Choroid plexus epithelial cell (primary cell): ENCODE measurements at regions not wholly inside any gene's neighbourhood (a gene's known extent, or its start where the extent isn't known, plus 50 kb on each side); places are given as distances from the start of the nearest gene placed in this dataset.

ENCODE experiments used
- DNase-seq: peaks from one replicate; pipeline ENCODE4 v3.0.0-alpha.2; 2010; ENCODE audit warnings: low read depth
- H3K4me3 ChIP-seq: 2 replicates; pipeline ENCODE4 v1.5.1; 2011; ENCODE audit warnings: low read depth, mild to moderate bottlenecking, control low read depth, low read length, moderate library complexity
- TF ChIP-seq, protein P1 (sequence below): conservative IDR thresholded peaks from 2 replicates; pipeline ENCODE4 v1.5.1; 2011; ENCODE audit warnings: low read depth, mild to moderate bottlenecking, control low read depth, inconsistent platforms, low read length, moderate library complexity

DNA sequence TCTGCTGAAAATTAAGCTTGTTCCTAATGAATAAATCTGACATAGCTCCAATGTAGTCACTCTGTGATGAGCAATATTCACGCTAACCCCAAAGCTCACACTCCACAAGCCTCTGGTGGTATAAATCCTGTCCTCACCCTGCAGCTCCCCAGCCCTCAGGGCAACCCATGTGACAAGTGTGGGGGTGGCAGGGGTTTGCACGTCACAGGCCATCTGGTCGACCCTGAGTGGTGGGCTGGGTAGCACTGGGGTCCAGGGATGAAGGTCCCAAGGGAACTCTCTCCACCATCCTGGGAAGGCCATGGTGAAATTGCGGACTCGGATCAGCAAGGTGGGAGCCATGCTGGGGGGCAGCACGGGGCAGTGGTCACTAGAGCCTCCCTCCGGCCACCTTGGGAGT lies 100.0 kb upstream of the SOX1 start:
- no peak for DNase-seq
- TF ChIP-seq, protein P1, sequence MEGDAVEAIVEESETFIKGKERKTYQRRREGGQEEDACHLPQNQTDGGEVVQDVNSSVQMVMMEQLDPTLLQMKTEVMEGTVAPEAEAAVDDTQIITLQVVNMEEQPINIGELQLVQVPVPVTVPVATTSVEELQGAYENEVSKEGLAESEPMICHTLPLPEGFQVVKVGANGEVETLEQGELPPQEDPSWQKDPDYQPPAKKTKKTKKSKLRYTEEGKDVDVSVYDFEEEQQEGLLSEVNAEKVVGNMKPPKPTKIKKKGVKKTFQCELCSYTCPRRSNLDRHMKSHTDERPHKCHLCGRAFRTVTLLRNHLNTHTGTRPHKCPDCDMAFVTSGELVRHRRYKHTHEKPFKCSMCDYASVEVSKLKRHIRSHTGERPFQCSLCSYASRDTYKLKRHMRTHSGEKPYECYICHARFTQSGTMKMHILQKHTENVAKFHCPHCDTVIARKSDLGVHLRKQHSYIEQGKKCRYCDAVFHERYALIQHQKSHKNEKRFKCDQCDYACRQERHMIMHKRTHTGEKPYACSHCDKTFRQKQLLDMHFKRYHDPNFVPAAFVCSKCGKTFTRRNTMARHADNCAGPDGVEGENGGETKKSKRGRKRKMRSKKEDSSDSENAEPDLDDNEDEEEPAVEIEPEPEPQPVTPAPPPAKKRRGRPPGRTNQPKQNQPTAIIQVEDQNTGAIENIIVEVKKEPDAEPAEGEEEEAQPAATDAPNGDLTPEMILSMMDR, result no peak
- H3K4me3 ChIP-seq, result no peak overlapping the region

DNA sequence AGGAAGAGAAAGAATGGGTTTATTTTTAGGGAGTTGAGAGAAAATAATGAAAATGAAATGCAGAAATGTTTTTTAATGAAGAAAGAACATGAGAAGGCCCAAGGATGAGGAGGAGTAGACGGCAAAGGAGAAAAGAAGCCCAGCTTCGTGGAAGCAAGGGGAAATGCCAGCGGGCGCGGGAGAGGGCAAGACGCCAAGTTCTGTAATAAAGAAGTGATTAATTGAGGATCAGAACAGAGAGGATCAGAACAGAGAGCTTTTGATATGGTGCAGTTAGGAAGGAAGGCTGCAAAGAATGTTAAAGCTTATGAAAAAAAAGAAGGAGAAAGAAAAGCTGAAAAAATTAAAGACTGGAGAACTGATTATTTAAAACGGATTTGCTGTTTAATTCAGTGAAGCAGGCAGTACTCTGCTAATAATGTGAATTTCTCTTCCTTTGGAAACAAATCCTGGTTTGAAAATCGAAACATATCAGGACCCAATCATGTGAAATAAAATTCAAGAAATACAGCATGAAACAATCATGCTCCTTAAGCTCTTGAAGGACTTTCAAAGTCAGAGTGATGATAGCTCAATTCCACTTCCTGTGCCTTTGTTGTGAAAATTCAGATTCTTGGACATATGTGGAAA lies 99.3 kb upstream of the SOX1 start:
- no peak for DNase-seq
- TF ChIP-seq, protein P1, result no peak

DNA sequence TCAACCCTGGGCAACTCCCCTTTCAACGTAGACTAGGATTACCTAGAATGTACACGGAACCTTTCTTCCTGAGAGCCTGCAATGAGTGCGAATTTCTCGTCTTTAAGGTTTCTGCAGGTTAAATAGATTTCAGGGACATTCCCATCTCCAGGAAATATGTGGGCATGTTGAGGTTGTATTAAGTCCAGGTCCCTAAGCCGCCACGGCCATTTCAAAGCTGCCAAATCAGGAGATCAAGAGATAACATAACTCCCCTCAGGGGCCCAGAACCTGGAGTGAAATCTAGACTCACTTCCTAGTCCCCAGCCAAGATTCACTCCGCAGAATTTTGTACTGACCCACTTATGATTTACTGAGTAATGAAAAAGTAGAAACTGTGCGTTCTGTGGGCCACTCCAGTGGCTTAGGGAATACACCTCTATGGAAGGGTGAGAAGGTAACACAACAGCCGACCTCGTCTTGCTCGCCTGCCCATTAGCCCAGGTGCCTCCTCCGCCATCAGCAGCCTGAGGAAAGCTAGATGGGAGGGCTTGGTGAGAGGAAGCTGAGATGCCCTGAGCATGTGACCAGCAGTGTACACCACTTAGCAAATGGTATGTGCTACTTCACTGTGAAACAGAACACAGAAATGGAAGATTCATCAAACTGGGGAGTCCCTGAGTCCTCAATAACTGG lies 98.5 kb upstream of the SOX1 start:
- TF ChIP-seq, protein P1, result no peak
- H3K4me3 ChIP-seq, result no peak overlapping the region
- DNase-seq, result no peak

More for the DNA sequence above, 99.3 kb upstream of the SOX1 start:
- no peak overlapping the region for H3K4me3 ChIP-seq

- no peak for DNase-seq
- TF ChIP-seq, protein P1, result no peak
- H3K4me3 ChIP-seq, result no peak overlapping the region
Observed at GRCh38 chr13:111969551-111970135, 97.3 kb upstream of the SOX1 start.

- no peak overlapping the region for H3K4me3 ChIP-seq
- DNase-seq, result no peak
- TF ChIP-seq, protein P1, result no peak
Observed at GRCh38 chr13:111970494-111971141, 96.3 kb upstream of the SOX1 start.

GRCh38 chr13:111971891-111972780 lies 94.8 kb upstream of the SOX1 start:
- no peak for DNase-seq
- TF ChIP-seq, protein P1, result no peak

More at GRCh38 chr13:111971891-111972780, 94.8 kb upstream of the SOX1 start:
- no peak overlapping the region for H3K4me3 ChIP-seq
